ENCODE measurements at regions not wholly inside any gene's neighbourhood (a gene's known extent, or its start where the extent isn't known, plus 50 kb on each side); places are given as distances from the start of the nearest gene placed in this dataset.

DNA sequence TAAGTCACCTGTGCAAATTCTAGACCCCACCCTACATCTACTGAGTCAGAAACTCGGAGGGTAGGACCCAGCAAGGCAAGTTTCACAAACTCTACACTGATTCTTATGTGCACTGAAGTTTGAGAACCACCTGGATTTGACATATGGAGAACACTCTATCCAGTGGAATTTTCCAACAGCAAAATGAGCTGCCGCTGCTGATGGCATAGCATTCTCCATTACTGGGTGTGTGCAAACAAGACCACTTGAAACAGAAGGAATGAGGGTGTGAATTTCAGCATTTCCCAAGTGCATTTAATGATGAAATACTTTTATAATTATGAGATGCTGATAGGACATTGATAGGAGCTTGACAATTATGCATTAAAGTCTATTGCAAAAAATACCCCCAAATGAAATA lies 229.1 kb upstream of the IL12B start:
- no peak for ATAC-seq
- Histone ChIP-seq H3K9me3 (replicated peaks; ENCODE audit: control insufficient read depth, insufficient read depth, low read depth, low read length) (no peaks in the 10 kb centered on the region), H3K27me3 (ENCODE audit: control insufficient read depth in 2 of 2, insufficient read depth in 2 of 2, low read length in 2 of 2) (no peaks in the 10 kb centered on the region; a peak in 1 of 5 replicates), H4K20me1 (replicated peaks; ENCODE audit: control insufficient read depth, insufficient read depth, low read length) (no peaks in the 10 kb centered on the region), H3K4me1 (replicated peaks in 1 of 2; ENCODE audit: control insufficient read depth in 2 of 2, insufficient read depth in 2 of 2, low read length in 2 of 2) (no peaks in the 10 kb centered on the region), H3K4me2 (ENCODE audit: insufficient read depth, low read length) (no peak overlapping the region), H2AFZ (ENCODE audit: low read depth, low read length) (no peak overlapping the region), H3K9ac (ENCODE audit: insufficient read depth in 1 of 2, low read depth in 2 of 2, low read length in 2 of 2) (no peak overlapping the region), H3K9me1 (ENCODE audit: control insufficient read depth, insufficient read depth, low read length) (no peaks in the 10 kb centered on the region), H3K27ac (ENCODE audit: extremely low read depth, low read depth, low read length) (no peak overlapping the region), H3K79me2 (ENCODE audit: control insufficient read depth, insufficient read depth, low read length) (no peaks in the 10 kb centered on the region), H3K36me3 (ENCODE audit: control insufficient read depth, insufficient read depth, low read length) (no peaks in the 10 kb centered on the region), H3K4me3 (no peak overlapping the region)
- intact Hi-C loops (cut with micrococcal nuclease): no loop called here
- POLR2A ChIA-PET: interaction anchor here (0.6 kb wide), 1 partner anchor 802 kb away, joined by 3 read pairs; no protein-coding TSS in a partner anchor
- TF ChIP-seq HOXB6 (CRISPR knock-in tag; IDR thresholded peaks at IDR 0.05; ENCODE audit: borderline replicate concordance) (no peak), SAP30 (IDR thresholded peaks at IDR 0.05; ENCODE audit: borderline replicate concordance, insufficient read depth, low read depth, low read length, poor library complexity, severe bottlenecking) (no peak), ETV6 (IDR thresholded peaks at IDR 0.05; ENCODE audit: borderline replicate concordance in 1 of 2, low read depth in 2 of 2, low read length in 1 of 2) (no peak), ETV6 (CRISPR knock-in tag; IDR thresholded peaks at IDR 0.05; ENCODE audit: borderline replicate concordance) (no peak), FUS (optimal IDR thresholded peaks at IDR 0.05; ENCODE audit: low read depth, low read length) (no peak), ZNF134 (CRISPR knock-in tag; conservative IDR thresholded peaks at IDR 0.05) (no peak), ARHGAP35 (IDR thresholded peaks at IDR 0.05; ENCODE audit: partially characterized antibody) (no peak), DIDO1 (tag; IDR thresholded peaks at IDR 0.05; ENCODE audit: low read depth) (no peak), CSDE1 (IDR thresholded peaks at IDR 0.05) (no peak), SNRNP70 (optimal IDR thresholded peaks at IDR 0.05; ENCODE audit: low read depth, low read length) (no peak), ZFX (CRISPR knock-in tag; IDR thresholded peaks at IDR 0.05) (no peak), NFE2L1 (tag; IDR thresholded peaks at IDR 0.05; ENCODE audit: borderline replicate concordance, low read depth) (no peak)
- in situ Hi-C loops (cut with MboI): no loop called here
- no peak for DNase-seq (ENCODE audit: extremely low read depth in 1 of 4, low spot score in 3 of 4)
- FAIRE-seq: no peak
- WGBS (ENCODE audit: insufficient coverage, low coverage, missing lambda C conversion rate): 0% methylated on average over 2 of the region's 2 CpGs
- CTCF ChIA-PET (ENCODE audit: low intra/inter-chr PET ratio): no interaction called here
- no TSS peak for BruUV-seq (replicated peaks)
